ENCODE measurements at regions not wholly inside any gene's neighbourhood (a gene's known extent, or its start where the extent isn't known, plus 50 kb on each side); places are given as distances from the start of the nearest gene placed in this dataset.

DNA sequence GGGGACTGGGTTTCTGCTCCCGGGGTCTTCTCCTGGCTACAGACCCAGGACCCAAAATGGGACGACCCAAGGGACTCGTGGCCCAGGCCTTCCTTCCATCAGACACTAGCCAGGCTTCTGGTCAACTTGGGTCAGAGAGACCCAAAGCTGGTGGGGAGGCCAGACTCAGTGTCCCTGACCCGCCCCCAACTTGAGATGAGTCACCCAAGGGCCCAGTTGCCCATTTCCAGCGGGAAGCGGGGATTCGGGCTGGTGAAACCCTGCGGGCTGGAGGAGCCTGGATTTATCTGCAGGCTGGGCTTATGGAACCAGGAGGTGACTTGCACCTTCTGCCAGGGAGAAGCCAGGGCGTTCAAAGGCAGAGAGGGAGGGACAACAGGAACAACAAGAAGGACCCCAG is 81.5 kb downstream of the RFLNA start:
- no peak for TF ChIP-seq POLR2A (IDR thresholded peaks at IDR 0.05)
- no peak for TF ChIP-seq POLR2AphosphoS5 (IDR thresholded peaks at IDR 0.05)
